ENCODE measurements at regions not wholly inside any gene's neighbourhood (a gene's known extent, or its start where the extent isn't known, plus 50 kb on each side); places are given as distances from the start of the nearest gene placed in this dataset.

DNA sequence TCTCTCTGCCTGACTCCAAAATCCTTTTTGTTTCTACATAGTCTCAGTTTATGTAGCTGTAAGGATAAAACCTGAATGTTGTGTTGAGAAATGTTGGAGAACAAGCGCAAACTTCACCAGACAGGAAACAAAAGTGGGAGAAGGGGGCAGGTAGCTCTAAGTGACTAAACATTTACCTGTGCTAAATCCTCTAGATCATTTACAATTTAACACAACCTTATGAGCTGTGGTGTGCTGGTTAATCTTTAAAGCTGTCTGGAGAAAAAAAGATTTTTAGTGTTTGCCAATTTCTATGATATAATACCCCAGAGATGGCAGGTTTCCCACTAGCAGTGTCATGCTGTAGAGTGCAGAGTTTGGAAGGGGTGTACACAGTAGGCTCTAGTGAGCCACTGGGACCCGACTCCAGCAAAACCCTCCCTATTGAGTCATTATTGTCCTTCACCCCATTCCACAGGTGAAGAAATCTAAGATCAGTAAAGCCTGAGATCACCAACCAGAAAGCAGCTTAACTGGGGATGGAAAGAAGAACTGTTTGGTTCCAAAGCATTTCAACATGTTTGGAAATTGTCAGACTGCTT is 992.0 kb downstream of the DCDC2C start:
- DNase-seq (ENCODE audit: low read depth), result no peak
- Histone ChIP-seq H3K4me3 (ENCODE audit: low read depth, low read length) (no peak overlapping the region), H3K27me3 (ENCODE audit: control insufficient read depth, insufficient read depth, low read length) (no peaks in the 10 kb centered on the region), H3K36me3 (ENCODE audit: control insufficient read depth, insufficient read depth, low read length) (no peaks in the 10 kb centered on the region)
- TF ChIP-seq, protein P1, sequence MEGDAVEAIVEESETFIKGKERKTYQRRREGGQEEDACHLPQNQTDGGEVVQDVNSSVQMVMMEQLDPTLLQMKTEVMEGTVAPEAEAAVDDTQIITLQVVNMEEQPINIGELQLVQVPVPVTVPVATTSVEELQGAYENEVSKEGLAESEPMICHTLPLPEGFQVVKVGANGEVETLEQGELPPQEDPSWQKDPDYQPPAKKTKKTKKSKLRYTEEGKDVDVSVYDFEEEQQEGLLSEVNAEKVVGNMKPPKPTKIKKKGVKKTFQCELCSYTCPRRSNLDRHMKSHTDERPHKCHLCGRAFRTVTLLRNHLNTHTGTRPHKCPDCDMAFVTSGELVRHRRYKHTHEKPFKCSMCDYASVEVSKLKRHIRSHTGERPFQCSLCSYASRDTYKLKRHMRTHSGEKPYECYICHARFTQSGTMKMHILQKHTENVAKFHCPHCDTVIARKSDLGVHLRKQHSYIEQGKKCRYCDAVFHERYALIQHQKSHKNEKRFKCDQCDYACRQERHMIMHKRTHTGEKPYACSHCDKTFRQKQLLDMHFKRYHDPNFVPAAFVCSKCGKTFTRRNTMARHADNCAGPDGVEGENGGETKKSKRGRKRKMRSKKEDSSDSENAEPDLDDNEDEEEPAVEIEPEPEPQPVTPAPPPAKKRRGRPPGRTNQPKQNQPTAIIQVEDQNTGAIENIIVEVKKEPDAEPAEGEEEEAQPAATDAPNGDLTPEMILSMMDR (IDR thresholded peaks at IDR 0.05; ENCODE audit: insufficient read depth, low read length, poor library complexity, severe bottlenecking), result no peak

DNA sequence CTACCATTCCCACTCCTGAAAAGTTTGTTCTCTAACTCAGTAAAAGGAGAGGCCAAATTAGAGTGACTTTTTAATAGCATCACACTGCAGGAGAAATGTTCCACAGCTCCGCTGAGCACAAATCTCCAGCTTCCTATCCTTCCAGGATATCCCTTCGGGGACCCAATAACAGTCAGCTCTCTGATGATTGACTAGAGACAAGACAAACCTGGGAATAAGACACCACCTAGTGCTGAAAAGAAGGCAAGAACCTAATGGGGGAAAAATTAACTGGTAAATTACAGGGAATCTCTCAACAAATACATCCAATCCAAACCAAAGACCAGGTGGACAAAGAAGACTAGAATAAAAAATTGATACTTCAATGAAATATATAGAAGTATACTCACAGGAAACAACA is 977.1 kb upstream of the SOX11 start:
- no peak for DNase-seq (ENCODE audit: low read depth)
- TF ChIP-seq, protein P1 (IDR thresholded peaks at IDR 0.05; ENCODE audit: insufficient read depth, low read length, poor library complexity, severe bottlenecking), result peak; percentile 39
- Histone ChIP-seq H3K27me3 (ENCODE audit: control insufficient read depth, insufficient read depth, low read length) (no peaks in the 10 kb centered on the region), H3K4me3 (ENCODE audit: low read depth, low read length) (no peak overlapping the region), H3K36me3 (ENCODE audit: control insufficient read depth, insufficient read depth, low read length) (no peaks in the 10 kb centered on the region)

DNA sequence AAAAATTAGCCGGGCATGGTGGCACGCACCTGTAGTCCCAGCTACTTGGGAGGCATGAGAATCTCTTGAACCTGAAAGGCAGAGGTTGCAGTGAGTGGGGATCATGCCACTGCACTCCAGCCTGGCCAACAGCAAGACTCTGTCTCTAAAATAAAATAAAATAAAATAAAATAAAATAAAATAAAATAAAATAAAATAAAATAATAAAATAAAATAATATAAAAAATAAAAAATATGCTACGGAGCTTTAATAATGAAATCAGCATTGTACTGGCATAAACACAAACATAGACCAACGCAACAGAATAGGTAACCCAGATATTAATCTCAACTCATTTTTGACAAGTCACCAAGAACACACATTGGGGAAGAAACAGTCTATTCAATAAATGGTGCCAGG is 973.4 kb upstream of the SOX11 start:
- Histone ChIP-seq H3K27me3 (ENCODE audit: control insufficient read depth, insufficient read depth, low read length) (no peaks in the 10 kb centered on the region), H3K36me3 (ENCODE audit: control insufficient read depth, insufficient read depth, low read length) (no peaks in the 10 kb centered on the region), H3K4me3 (ENCODE audit: low read depth, low read length) (no peak overlapping the region)
- TF ChIP-seq, protein P1 (IDR thresholded peaks at IDR 0.05; ENCODE audit: insufficient read depth, low read length, poor library complexity, severe bottlenecking), result no peak
- no peak for DNase-seq (ENCODE audit: low read depth)

DNA sequence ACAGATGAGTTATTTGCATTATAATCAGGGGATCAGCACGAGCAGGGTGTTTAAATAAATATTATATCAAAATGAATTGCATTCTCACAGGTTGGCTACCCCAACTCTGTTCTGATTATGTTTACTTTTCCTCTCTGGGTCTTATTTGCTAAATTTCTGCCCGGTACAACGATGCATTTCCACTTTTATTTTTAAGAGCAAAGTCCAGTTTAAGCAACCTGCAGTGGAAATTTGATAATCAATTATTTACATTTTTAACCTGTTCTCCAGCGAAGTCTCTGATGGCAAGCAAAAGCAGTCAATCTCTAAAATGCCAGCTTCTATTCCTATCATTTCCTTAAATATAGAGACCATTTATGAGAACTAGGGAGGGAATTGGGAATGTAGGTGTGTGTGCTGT is 966.6 kb upstream of the SOX11 start:
- no peak overlapping the region for H3K4me3 ChIP-seq (ENCODE audit: low read depth, low read length)
- DNase-seq (ENCODE audit: low read depth), result no peak
- no peaks in the 10 kb centered on the region for H3K27me3 ChIP-seq (ENCODE audit: control insufficient read depth, insufficient read depth, low read length)
- no peaks in the 10 kb centered on the region for H3K36me3 ChIP-seq (ENCODE audit: control insufficient read depth, insufficient read depth, low read length)
- TF ChIP-seq, protein P1 (IDR thresholded peaks at IDR 0.05; ENCODE audit: insufficient read depth, low read length, poor library complexity, severe bottlenecking), result no peak

DNA sequence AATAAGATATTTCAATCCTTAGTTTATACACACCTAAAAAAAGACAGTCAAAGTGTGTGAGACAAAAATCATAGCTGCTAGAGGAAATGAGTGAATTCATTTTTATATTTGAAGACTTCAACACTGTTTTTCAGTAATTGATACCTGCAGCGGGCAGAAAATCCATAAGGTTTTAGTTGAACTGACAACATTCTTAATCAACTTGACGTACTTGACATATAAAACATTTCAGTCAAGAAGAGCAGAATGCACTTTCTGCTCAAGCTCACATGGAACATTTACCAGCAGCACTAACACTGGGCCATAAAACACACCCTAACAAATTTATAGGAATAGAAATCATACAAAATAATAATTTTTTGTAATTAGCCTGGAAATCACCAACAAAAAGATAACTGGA is 959.6 kb upstream of the SOX11 start:
- no peak for DNase-seq (ENCODE audit: low read depth)
- H3K4me3 ChIP-seq (ENCODE audit: low read depth, low read length), result no peak overlapping the region
- TF ChIP-seq, protein P1 (IDR thresholded peaks at IDR 0.05; ENCODE audit: insufficient read depth, low read length, poor library complexity, severe bottlenecking), result no peak

More for the DNA sequence above, 959.6 kb upstream of the SOX11 start:
- H3K27me3 ChIP-seq (ENCODE audit: control insufficient read depth, insufficient read depth, low read length), result no peaks in the 10 kb centered on the region
- no peaks in the 10 kb centered on the region for H3K36me3 ChIP-seq (ENCODE audit: control insufficient read depth, insufficient read depth, low read length)
